Suprapubic skin (tissue), 4 donors: ENCODE measurements at regions not wholly inside any gene's neighbourhood (a gene's known extent, or its start where the extent isn't known, plus 50 kb on each side); places are given as distances from the start of the nearest gene placed in this dataset.

Source experiments
- CTCF ChIP-seq, 2 donors: fragments of 200-600 bp in 1 of 2; fragments of 450-650 bp in 1 of 2; sonication (generic) in 1 of 2; IDR thresholded peaks; one replicate each; pipeline ENCODE4 v1.5.1; 2016 to 2019; ENCODE audit warnings: antibody characterized with exemption in 2 of 2, mild to moderate bottlenecking in 1 of 2, moderate library complexity in 1 of 2
- EP300 ChIP-seq: sonication (generic); formaldehyde crosslinking; IDR thresholded peaks from one replicate; pipeline ENCODE4 v1.6.1; 2017; ENCODE audit warnings: antibody characterized with exemption
- POLR2A ChIP-seq, 2 donors: fragments of 450-650 bp; IDR thresholded peaks; one replicate each; pipeline ENCODE4 v1.6.1; 2017; ENCODE audit warnings: antibody characterized with exemption in 2 of 2, mild to moderate bottlenecking in 2 of 2, moderate library complexity in 2 of 2
- POLR2AphosphoS5 ChIP-seq, 3 donors: sonication (generic); formaldehyde crosslinking; IDR thresholded peaks; one replicate each; pipeline ENCODE4 v1.6.1; 2017; ENCODE audit warnings: antibody characterized with exemption in 3 of 3

DNA sequence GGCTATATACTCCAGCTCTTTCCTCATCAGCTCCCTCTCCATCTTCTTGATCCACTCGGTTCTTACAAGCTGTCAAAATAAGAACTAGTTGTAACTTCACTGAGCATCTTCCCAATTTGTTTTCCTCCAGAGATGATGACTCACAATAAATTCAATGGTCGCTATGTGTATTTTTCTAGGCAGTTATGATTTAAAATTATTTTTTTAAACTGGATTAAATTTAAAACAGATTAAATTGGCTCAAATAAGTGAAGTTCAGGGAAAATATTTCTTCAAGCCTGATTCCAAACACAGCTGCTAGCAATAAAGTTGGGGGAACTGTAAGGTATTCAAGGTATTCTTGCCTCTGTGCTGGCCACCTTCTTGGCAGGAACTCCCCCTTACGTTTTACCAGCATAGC, 717.7 kb upstream of the USP15 start:
- TF ChIP-seq CTCF (IDR thresholded peaks at IDR 0.05) (no peak), POLR2A (IDR thresholded peaks at IDR 0.05) (no peak), EP300 (no peak), POLR2AphosphoS5 (IDR thresholded peaks at IDR 0.05) (no peak)
